Islet precursor cell (in vitro differentiated cells): ENCODE measurements at regions not wholly inside any gene's neighbourhood (a gene's known extent, or its start where the extent isn't known, plus 50 kb on each side); places are given as distances from the start of the nearest gene placed in this dataset.

Source experiments
- DNase-seq: peaks from one replicate; pipeline ENCODE4 v3.0.0-alpha.2; 2018

DNA sequence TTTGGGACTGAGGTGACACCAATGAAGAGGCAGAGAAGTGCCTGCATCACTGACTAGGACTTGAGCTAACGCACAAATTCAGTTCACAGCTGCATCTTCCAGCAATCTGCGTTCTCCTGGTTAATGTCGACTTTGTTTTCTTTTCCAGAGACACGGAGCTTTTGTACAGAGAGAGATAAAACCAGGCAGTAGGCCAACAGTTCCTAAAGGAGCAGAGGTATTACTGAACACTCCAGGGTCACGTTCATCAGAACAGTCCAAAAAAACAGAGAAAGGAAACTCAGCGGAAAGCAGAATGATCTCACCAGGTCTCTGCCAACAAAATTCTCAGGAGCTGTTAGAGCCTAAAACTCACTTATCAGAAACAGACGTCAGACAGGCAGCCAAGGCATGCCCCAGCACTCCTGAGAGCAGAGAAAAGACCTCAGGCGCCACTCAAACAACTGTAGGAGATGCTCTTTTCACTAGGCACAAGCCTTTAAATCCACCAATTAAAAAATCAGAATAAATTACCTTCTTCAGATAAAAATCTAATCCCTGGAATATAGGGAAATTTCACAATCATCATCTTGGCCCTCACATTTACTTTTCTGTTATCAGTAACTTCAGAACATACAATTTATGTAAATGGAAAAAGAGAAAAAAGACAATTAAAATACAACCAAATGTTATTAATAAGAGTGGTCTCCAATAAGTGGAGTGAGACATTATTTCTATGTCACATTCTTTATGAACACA is 95.9 kb upstream of the SPTBN1 start:
- DNase-seq: peak; percentile 77

DNA sequence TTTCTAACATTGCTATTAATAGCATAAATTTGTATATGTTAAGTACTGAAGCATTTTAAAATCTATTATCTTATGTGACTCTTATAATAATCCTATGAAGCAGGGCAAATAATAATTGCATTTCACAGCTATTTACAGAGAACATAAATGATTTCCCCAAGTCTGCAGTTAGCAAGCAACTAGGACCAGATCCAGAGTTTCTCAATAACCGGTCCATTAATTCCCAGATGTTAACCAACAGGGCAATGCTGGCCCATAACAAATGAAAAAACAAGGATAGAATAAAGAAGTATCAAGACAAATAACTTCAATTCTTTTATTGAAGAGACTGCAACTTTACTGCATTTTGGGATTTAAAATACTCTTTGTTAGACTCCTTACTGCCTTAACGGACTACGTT is 91.7 kb upstream of the SPTBN1 start:
- DNase-seq: no peak

DNA sequence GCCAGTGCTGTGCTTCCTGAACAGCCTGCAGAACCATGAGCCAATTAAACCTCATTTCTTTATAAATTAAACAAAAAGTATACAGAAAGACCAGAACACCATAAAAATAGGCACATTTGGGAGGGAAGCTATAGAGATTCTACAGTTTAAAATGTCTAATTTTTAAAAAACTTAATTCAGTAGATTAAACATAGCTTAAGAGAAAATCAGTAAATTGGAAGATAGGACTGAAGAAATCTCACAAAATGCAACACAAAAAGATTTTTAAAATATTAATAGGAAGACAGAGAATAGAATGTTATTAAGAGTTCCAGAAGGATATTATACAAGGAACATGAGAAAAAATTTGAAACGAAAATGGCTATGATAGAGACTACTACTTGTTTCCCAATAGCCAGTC is 90.5 kb upstream of the SPTBN1 start:
- no peak for DNase-seq

DNA sequence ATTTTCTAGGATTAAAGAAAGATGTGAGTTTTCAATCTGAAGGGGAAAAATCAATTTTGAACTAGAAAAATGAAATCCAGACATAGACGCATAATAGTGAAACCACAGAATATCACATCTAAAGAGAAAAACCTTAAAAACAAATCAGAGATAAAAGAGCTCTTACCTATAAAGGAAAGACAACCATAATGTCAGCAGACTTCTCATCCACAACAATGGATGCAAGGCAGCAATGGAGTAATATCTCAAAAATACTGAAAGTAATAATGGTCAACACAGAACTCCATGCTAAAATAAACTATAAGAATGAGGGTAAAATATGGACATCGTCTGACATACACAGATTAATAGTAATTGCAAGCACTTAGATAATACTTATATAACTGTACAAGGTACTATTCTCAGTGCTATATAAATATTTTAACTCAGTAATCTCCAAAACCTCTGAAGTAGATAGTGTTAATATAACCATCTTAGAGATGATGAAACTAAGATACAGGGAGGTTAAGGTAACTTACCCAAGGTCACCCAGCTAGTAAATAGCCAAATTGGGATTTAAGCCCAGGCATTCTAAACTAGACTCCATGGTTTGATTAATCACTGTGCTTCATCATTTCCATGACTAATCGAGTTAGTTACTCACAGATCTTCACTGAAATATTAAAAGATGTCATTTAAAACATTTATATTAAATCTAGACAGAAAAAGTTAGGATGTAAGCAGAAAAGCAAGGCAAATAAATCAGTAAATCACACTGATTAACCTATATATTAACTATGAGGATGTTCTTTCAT is 89.4 kb upstream of the SPTBN1 start:
- DNase-seq: no peak

DNA sequence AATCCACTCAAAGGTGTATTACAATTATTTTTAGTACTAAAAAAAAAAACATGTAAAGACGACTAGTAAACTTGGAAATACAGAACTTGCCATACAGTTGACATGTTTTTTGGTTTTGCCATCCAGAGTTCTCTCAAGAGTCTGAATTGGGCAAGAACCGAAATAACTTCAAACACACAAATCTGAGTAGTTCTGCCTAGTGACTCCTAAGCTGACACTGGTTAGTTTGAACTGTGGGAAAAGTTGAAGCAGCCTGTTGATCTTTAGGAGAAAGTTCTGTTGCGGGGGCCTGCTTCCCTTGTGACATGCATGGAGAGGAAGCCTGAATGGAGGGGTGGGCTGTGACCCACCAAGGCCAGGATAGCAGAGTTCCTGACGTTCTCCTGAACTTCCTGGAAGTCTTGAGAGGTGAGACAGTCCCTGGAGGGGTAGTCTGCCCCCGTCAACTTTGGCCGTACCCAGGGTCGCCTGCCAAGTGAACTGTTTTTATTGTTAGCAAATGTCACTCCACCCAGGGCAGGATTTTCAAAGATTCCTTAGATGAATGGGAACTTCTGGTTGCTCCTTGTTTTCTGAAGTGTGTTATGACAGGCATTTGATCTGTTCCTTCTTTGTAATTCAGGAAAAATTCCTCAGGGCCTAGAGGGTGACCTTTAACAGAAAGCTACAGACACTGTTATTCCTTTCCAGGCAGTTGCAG is 85.6 kb upstream of the SPTBN1 start:
- DNase-seq: no peak

DNA sequence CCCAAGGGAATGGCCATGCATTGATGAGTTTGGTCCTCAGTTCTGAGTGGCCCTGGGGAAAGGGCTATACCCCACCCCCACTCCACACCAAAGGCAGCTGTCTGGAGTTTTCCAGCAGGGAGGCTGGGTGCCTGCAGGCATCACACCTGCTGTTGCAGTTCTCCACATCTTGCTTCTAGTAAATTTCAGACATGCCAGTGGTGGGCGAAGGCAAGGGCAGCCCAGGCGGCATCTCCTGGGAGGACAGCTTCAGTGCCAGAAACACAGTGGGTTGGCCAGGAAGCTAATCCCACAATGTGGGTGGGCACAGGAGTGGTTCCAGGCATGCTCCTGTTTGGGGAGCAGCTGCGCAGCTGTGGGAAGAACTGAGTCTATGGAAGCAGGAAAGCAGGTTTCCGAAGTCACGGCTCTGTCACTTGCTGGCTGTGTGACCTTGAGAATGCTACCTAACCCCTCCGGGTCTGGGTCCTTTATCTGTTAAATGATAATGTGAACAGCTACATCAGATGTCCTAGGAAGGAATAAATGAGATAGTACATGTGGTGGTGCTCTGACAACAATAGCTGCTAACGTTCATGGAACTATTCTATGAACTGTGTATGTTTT is 84.6 kb upstream of the SPTBN1 start:
- DNase-seq: no peak

DNA sequence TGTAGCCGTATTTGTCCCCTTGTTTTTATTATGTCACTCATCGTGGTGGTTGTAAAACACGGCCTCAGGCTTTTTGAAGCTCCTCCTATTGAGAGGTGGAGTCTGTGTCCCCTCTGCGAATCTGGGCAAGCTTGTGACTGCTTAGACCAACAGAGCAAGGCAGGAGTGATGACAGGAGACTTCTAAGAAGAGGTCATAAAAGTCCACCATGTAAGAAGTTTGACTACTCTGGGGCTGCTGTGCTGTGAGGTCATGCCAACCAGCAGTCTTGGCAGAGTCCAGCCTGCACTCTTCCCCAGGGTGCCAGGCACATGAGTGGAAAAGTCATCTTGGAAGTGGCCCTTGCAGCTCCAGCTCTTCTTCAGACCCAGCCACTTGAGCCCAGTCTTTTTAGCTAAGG is 83.8 kb upstream of the SPTBN1 start:
- no peak for DNase-seq

DNA sequence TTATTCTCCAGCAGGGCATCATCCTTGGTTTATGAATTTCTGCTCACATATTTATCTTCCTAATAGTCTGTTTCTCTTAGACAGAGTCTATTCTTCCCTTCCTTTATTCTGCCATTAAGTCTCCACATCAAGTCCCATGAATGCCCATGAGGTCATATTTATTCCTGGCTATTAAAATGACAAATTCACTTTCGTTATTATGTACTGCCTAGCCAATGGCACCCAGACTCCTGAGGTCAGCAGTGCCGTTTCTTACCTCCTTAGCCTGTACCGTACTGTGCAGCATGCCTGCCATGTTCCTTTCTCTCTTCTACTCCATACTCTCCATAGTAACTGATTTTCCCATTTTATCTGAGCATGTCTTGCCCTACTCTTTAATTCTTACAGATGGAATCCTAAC is 82.3 kb upstream of the SPTBN1 start:
- no peak for DNase-seq

DNA sequence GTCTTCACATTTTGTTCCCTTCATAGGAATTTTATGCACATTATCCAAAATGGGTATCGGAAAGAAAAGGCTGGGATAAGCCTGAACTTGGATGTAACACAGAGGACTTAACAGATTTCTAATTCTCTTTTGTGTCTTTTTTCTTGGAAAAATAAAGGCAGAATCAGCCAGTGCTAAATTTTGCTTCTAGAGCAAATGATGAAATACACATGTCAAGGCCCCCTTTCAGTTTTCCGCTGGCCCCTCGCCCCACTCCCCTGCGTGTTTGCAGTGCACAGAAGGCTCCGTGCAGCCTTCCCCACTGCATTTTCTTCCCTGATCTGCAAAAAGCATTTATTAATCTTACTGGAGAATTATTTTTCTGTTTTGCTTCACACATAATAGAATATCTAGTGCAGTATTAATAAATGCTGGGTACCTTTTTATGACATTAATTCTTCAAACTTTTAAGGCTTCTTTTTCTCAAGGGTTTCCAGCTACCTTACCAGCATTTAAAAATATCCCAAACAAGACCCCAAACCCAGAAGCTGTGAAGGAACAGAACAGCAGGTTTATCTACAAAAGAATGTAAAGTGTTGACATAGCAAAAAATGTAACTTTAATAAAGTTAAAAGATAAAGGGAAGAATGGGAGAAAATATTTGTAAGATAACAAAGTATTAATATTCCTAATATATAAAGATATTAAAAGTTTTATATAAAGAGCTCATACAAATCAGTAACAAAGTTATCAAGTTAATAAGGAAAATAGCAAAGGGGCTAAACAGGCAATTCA is 81.3 kb upstream of the SPTBN1 start:
- DNase-seq: no peak

DNA sequence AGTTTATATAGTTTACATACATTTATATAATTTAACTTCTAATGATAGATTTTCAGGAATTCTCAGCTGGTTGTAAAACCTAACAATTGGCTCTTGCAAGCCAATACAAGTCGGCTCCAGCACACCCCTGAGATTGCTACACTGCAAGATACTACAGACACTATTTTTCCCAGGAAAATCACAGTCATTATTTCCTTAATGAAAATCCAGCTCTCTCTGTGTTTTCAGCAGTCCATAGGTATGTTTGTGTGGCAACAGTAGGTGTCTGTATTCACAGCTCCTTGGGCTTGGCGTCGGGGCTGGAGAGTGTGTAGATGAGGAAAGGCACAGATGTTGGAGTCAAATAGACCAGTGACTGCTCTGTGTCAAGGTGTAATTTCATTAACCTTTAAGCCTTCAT is 78.7 kb upstream of the SPTBN1 start:
- no peak for DNase-seq

DNA sequence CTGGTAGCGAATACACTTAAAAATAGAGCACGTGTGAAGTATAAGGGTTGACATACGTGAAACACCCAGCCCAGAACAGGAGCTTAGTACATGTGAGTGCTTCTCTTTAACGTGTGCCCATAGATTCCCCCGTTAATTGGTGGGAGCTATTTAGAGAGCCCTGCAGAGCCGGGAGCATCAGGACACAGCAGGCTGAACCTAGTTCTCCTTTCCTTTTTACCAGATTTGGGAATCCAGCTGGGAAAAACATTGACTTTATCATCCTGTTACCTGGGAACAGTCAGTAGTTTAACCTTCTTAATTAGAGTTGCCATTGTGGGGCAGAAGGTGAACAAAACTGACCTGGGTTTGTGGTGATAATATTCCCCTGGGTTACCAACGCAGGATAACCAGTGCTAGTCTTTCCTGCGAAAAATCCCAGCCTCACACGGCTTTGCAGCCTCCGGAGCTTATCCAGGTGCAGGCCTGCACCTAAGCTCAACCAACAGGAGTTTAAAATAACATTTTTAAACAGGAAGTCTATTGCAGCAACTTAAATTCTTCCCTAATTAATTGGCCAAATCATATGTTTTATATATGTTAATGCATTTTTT is 78.1 kb upstream of the SPTBN1 start:
- DNase-seq: no peak

DNA sequence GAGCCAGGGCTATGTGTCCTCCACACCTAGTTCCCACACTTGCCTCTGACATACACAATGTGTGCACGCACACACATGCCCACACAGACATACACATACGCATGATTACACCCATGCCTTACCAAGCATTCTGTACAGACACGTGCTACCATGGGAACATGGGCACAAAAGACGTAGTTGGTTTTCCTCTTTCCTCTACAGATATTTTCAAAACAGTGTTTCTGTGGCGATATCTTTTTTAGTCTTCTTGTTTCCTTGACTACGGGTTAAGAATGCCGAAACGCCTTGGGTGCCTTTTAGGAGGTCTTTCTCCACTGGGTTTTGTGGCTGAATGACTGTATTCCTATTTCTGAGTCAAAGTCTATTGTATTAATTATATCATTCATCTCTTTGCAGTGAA is 75.5 kb upstream of the SPTBN1 start:
- no peak for DNase-seq

DNA sequence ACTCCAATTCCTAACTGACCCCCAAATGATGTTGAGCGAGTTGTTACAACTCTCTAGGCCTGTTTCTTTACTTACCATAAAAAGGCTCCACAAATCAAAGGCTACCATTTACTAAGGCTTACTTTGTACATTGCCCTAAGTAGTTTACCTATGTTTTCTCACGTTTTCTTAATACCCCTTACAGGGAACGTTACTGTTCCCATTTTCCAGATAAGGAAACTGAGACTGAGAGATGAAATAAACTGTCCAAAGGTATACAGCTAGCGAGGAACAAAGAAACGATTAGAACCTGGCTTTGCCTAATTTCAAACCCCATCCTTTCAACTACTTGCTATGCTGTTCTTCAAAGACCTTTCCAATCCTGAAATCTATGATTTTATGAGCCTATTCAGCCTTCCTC is 74.8 kb upstream of the SPTBN1 start:
- DNase-seq: no peak

DNA sequence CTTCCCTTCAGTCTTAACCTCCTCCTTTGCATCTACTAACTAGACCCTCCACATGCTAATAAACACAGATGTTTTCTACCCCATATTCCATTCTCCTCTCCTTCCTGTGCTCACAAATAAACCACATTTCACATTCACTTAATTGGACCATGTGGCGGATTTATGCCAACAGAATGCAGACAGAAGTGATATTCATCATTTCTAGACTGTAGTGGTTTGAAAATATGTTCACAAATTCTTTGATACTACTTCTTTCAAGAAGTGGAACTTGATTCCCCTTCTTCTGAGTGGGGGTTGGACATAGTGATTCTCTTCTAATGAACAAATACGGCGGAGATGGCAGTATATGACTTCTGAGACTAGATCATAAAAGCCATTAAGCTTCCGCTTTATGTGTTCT is 73.5 kb upstream of the SPTBN1 start:
- DNase-seq: no peak

DNA sequence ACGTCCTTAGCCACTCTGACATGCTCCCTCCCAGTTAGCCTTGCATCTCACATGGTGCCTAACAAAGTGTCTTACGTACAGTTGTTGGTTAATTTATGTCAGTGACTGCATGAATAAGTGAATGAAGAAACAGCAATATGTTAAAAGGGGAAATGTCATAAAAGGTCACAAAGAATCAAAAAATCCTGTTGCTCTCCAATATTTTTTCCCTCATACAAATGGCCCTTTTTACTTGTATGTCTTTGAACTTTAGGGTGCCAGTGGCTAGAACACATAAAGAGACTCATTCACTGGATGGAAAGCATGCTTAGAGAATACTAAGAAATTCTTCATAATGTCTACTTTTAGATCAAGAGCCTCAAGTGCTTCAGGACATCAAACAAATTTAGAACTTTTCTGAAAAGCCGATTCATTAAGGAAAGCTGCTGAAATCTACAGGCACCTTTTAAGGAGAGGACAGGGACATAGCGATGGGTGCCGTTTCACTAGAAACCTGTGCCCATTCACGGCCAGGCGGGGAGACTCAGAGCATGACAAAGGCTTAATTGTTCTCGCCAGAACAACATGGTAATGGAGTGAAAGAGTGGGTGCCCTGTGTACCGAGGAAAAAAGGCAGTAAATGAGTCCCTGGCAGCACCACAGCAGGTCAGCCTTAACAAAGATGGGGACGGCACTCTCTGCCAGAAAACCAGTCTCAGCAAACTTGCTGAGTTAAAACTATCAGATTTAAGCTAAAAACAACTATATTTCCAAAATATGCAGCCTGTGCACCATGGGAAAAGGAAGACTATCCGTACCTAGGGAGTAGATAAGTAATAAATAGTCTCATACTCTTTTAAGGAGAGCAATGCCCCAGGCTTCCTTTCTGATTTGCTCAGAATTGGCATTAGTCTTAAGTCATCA is 71.6 kb upstream of the SPTBN1 start:
- DNase-seq: no peak

DNA sequence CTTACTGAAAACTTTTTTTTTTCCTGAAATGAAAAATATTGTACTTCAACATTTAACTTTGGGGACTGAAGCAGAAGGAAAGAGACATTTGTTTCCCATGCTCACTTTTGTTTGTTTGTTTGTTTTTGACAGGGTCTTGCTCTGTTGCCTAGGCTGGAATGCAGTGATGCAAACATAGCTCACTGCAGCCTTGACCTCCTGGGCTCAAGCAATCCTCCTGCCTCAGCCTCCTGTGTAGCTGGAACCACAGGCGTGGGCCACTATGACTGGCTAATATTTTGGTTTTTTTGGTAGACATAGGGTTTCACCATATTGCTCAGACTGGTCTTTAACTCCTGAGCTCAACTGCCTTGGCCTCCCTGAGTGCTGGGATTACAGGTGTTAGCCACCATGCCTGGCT is 70.9 kb upstream of the SPTBN1 start:
- no peak for DNase-seq

DNA sequence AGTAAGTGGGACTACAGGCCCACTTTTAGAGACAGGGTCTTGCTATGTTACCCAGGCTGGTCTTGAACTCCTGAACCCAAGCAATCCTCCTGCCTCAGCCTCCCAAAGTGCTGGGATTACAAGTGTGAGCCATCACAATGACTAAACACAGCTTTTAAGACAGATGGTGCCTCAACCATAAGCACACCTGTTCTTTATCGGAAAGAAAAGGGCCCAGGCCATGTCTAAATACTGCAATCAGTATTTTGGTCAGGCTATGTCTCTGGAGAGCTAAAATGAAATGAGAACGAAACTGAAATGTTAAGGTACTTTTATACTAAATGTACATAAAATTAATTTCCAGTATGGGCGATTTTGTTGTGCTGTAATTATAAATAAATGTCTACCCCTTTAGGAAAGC is 69.5 kb upstream of the SPTBN1 start:
- no peak for DNase-seq

DNA sequence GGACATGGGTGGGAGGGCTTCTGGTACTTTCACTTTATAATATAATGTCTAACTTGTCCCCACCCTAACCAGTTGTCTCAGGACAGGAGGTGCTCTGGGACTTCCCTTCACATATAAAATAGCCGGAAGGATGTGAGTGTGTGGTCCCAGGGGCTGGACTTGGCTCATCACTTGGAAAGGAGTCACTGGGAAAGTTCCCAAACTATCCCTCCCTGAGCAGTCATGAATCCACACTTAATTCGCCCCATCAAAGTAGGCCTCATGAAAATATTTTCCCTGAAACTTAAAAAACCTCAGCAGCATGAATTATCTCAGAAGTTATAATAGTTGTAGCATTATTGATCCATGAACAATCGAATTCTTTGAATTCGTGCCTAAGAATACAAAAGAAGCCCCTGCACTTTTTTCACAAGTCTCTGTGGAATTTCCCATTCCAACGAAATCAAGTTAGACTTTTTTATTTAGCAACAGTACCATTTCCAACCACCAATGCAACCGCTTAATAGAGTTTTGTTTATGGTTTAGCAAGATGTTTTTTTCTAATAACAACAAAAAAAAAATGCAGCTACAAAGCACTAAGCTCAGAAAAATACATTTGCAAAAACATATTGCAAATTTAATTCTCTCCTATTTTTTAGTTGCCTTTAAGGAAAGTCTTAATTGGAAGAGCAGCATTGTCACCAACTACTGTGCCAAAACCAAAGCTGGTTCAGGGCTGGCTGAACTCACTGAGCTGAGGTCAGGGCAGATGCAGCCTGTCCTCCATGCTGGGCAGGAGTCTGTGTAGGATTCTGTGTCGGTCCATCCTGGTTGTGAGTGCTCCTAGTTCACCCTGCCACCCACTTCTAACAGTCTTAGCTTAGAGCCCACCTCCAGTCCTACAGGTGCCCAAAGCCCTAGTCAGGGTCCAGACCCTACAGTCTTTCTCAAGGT is 68.8 kb upstream of the SPTBN1 start:
- DNase-seq: no peak

DNA sequence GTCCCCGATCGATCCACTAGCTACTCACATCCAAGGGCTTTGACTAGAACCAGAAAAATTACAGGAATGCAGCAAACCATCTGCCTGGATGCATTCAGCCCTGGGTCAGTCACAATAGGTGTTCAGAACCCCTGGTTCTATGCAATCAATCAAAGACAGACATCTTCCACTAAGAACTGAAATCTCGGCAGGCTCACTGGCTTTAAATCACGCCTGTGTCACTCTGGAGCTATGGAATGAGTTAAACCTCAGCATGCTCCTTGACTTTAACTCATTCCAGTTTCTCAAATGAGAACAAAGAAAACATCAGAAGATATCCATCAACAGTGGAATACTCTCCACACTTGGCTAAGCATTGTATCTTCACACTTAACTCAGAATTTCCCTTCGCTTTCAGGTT is 68.1 kb upstream of the SPTBN1 start:
- no peak for DNase-seq
